HCT116 (cell line): ENCODE measurements at regions not wholly inside any gene's neighbourhood (a gene's known extent, or its start where the extent isn't known, plus 50 kb on each side); places are given as distances from the start of the nearest gene placed in this dataset.

ENCODE experiments used
- ATAC-seq: fragments of 200-7000 bp; cut with Tn5 transposase; 2 replicates; pipeline ENCODE4 v1.9.1; 2020; ENCODE audit warnings: mild to moderate bottlenecking, moderate library complexity
- BruUV-seq: library from RNA; stranded (reverse); fragments of 400-500 nt; replicated peaks from 2 replicates; lab custom pipeline; 2021; lab: Mats Ljungman, UMichigan
- CTCF ChIA-PET: fragments of 300-600 bp; sonication (Branson Sonifier 250); formaldehyde crosslinking; loops from one replicate; lab custom pipeline; 2021; ENCODE audit warnings: antibody characterized with exemption; lab: Charles Lee
- POLR2A ChIA-PET: fragments of 300-600, 350-600 bp; sonication (Branson Sonifier 250); formaldehyde crosslinking; loops from one replicate; lab custom pipeline; 2021; ENCODE audit warnings: antibody characterized with exemption; lab: Charles Lee
- RAD21 ChIA-PET, 2 experiments: fragments of 300-600 bp; sonication (Branson Sonifier 250); formaldehyde crosslinking; loops; one replicate each; lab custom pipeline; 2023; ENCODE audit warnings: low total read pairs in 2 of 2; ENCODE audit not compliant: uncharacterized antibody in 2 of 2, unreplicated experiment in 2 of 2, low non-redundant PET in 1 of 2; lab: Charles Lee
- DNase-seq: peaks from one replicate; pipeline ENCODE4 v3.0.0-alpha.2; 2010; ENCODE audit warnings: low read depth, low spot score
- H2AFZ ChIP-seq: fragments of 200-600 bp; shearing (Covaris generic), sonication (generic); 2 replicates; pipeline ENCODE4 v1.6.1; 2017; ENCODE audit warnings: low read depth, mixed run types, mixed read lengths, antibody characterized with exemption, low read length; ENCODE audit not compliant: poor library complexity, severe bottlenecking
- H3K27ac ChIP-seq: 2 replicates; pipeline ENCODE4 v1.5.1; 2012; ENCODE audit warnings: low read depth, low read length
- H3K27me3 ChIP-seq: fragments of 200-600 bp; sonication (generic); 2 replicates; pipeline ENCODE4 v1.6.1; 2016; ENCODE audit warnings: mixed run types, low read length, mixed read lengths; ENCODE audit not compliant: insufficient read depth
- H3K36me3 ChIP-seq, 2 experiments: fragments of 200-500 bp in 1 of 2; fragments of 200-600 bp in 1 of 2; sonication (Bioruptor generic) in 1 of 2; sonication (generic) in 1 of 2; 2 replicates each; pipeline versions ENCODE4 v1.5.1 to v1.6.1; 2014 to 2016; ENCODE audit warnings: low read length in 2 of 2, inconsistent platforms in 1 of 2, mixed read lengths in 1 of 2, mixed run types in 1 of 2; ENCODE audit not compliant: insufficient read depth in 2 of 2, control insufficient read depth in 1 of 2
- H3K4me1 ChIP-seq, 2 experiments: fragments of 200-600 bp in 1 of 2; sonication (generic) in 1 of 2; 2 replicates each; pipeline versions ENCODE4 v1.5.1 to v1.6.1; 2012 to 2017; ENCODE audit warnings: low read length in 2 of 2, inconsistent platforms in 1 of 2, mild to moderate bottlenecking in 1 of 2, mixed read lengths in 1 of 2, mixed run types in 1 of 2, moderate library complexity in 1 of 2; ENCODE audit not compliant: insufficient read depth in 2 of 2, control insufficient read depth in 1 of 2
- H3K4me2 ChIP-seq: fragments of 200-600 bp; sonication (generic); 2 replicates; pipeline ENCODE4 v1.6.1; 2017; ENCODE audit warnings: mixed run types, low read length, mixed read lengths
- H3K4me3 ChIP-seq, 2 experiments: fragments of 200-600 bp in 1 of 2; sonication (generic) in 1 of 2; replicated peaks in 1 of 2; 2 replicates each; pipeline ENCODE4 v1.5.1; 2011 to 2016; ENCODE audit warnings: low read length in 2 of 2, control low read depth in 1 of 2, low read depth in 1 of 2, mild to moderate bottlenecking in 1 of 2, mixed read lengths in 1 of 2, mixed run types in 1 of 2
- H3K79me2 ChIP-seq: fragments of 200-600 bp; sonication (generic); 2 replicates; pipeline ENCODE4 v1.6.1; 2017; ENCODE audit warnings: mild to moderate bottlenecking, mixed run types, low read length, moderate library complexity, mixed read lengths; ENCODE audit not compliant: insufficient read depth
- H3K9ac ChIP-seq: fragments of 200-600 bp; sonication (generic); 2 replicates; pipeline ENCODE4 v1.6.1; 2016; ENCODE audit warnings: low read length, mixed read lengths
- H3K9me2 ChIP-seq: fragments of 200-600 bp; sonication (generic), shearing (Covaris generic); 2 replicates; pipeline ENCODE4 v1.6.1; 2017; ENCODE audit warnings: mixed run types, mild to moderate bottlenecking, moderate library complexity; ENCODE audit not compliant: insufficient read depth
- H3K9me3 ChIP-seq, 2 experiments: fragments of 200-500 bp in 1 of 2; fragments of 200-600 bp in 1 of 2; sonication (Bioruptor generic) in 1 of 2; sonication (generic) in 1 of 2; 2 replicates each; pipeline ENCODE4 v1.6.1; 2014 to 2017; ENCODE audit warnings: low read length in 2 of 2, mixed read lengths in 2 of 2, inconsistent platforms in 1 of 2, low read depth in 1 of 2, mild to moderate bottlenecking in 1 of 2, mixed run types in 1 of 2, moderate library complexity in 1 of 2; ENCODE audit not compliant: control insufficient read depth in 1 of 2, insufficient read depth in 1 of 2
- H4K20me1 ChIP-seq: fragments of 200-600 bp; sonication (generic), shearing (Covaris generic); 2 replicates; pipeline ENCODE4 v1.6.1; 2017; ENCODE audit warnings: mixed run types, mild to moderate bottlenecking, moderate library complexity; ENCODE audit not compliant: insufficient read depth
- CBX3 ChIP-seq: IDR thresholded peaks from 2 replicates; pipeline ENCODE4 v1.6.1; 2012; ENCODE audit warnings: low read depth
- CEBPB ChIP-seq: IDR thresholded peaks from 2 replicates; pipeline ENCODE4 v1.6.1; 2012; ENCODE audit warnings: low read depth
- EGR1 ChIP-seq: IDR thresholded peaks from 2 replicates; pipeline ENCODE4 v1.6.1; 2012; ENCODE audit warnings: low read depth
- EZH2phosphoT487 ChIP-seq: fragments of 200-600 bp; IDR thresholded peaks from 2 replicates; pipeline ENCODE4 v1.6.1; 2018; ENCODE audit warnings: antibody characterized with exemption, borderline replicate concordance
- FOSL1 ChIP-seq: IDR thresholded peaks from 2 replicates; pipeline ENCODE4 v1.6.1; 2012; ENCODE audit warnings: low read depth
- JUND ChIP-seq: IDR thresholded peaks from 2 replicates; pipeline ENCODE4 v1.6.1; 2012
- POLR2A ChIP-seq: IDR thresholded peaks from 2 replicates; pipeline ENCODE4 v1.7.0; 2011; ENCODE audit warnings: borderline replicate concordance; ENCODE audit not compliant: insufficient read depth, insufficient read length; ENCODE audit errors: extremely low read depth
- POLR2AphosphoS5 ChIP-seq: IDR thresholded peaks from 2 replicates; pipeline ENCODE4 v1.6.1; 2011; ENCODE audit warnings: mild to moderate bottlenecking, low read depth, low read length, moderate library complexity
- RAD21 ChIP-seq: IDR thresholded peaks from 2 replicates; pipeline ENCODE4 v1.6.1; 2012; ENCODE audit warnings: low read depth, mild to moderate bottlenecking
- SIN3A ChIP-seq: IDR thresholded peaks from 2 replicates; pipeline ENCODE4 v1.6.1; 2012; ENCODE audit warnings: low read depth
- TCF7L2 ChIP-seq: IDR thresholded peaks from 2 replicates; pipeline ENCODE4 v1.7.0; 2011; ENCODE audit warnings: borderline replicate concordance, inconsistent platforms; ENCODE audit not compliant: insufficient read depth, insufficient read length; ENCODE audit errors: extremely low read depth
- YY1 ChIP-seq: IDR thresholded peaks from 2 replicates; pipeline ENCODE4 v1.6.1; 2011; ENCODE audit warnings: low read length, low read depth, moderate library complexity, mild to moderate bottlenecking; ENCODE audit not compliant: insufficient replicate concordance; ENCODE audit errors: extremely low read depth
- ZFX ChIP-seq: fragments of 450-650 bp; IDR thresholded peaks from 2 replicates; pipeline ENCODE4 v1.6.1; 2017
- intact Hi-C: fragments of 100-400 bp; cut with micrococcal nuclease; formaldehyde crosslinking; loops from 2 replicates; pipeline ENCODE4 v1.10.0; 2022
- TF ChIP-seq, protein P1 (sequence below): IDR thresholded peaks from 2 replicates; pipeline ENCODE4 v1.6.1; 2012; ENCODE audit warnings: low read depth
- TF ChIP-seq, protein P2 (sequence below): IDR thresholded peaks from 2 replicates; pipeline ENCODE4 v1.6.1; 2011; ENCODE audit warnings: mild to moderate bottlenecking, low read length, moderate library complexity; ENCODE audit not compliant: insufficient replicate concordance; ENCODE audit errors: extremely low read depth
- TF ChIP-seq, protein P3 (sequence below): IDR thresholded peaks from 2 replicates; pipeline ENCODE4 v1.6.1; 2012
- TF ChIP-seq, protein P4 (sequence below): IDR thresholded peaks from 2 replicates; pipeline ENCODE4 v1.6.1; 2012

DNA sequence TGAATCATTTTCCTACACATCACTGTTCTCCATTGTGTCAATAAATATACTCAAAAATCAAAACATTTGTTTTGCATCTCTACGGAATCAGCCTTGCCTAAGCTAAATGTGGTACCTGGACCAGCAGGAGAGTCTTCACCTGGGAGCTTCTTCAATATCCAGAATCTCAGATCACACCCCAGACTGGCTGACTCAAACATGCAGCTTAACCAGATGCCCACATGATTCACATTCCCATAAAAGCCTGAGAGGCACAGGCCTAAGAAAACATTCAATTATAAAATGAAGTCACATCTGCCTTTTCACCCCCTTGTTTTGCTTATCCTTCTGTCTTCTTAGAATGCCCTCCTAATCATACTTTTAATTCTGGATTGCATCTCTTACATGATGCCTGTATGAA lies 1045.5 kb upstream of the NXPH2 start:
- no peaks in the 10 kb centered on the region for H4K20me1 ChIP-seq
- H2AFZ ChIP-seq = no peak overlapping the region
- no peaks in the 10 kb centered on the region for H3K79me2 ChIP-seq
- H3K9ac ChIP-seq = no peak overlapping the region
- H3K36me3 ChIP-seq = no peaks in the 10 kb centered on the region
- ChIA-PET RAD21 (no interaction called here), POLR2A (no interaction called here), CTCF (no interaction called here)
- intact Hi-C loops = no loop called here
- ATAC-seq (no peak), DNase-seq (no peak)
- no peaks in the 10 kb centered on the region for H3K9me3 ChIP-seq
- no TSS peak for BruUV-seq
- H3K27me3 ChIP-seq = no peaks in the 10 kb centered on the region
- H3K4me2 ChIP-seq = no peak overlapping the region
- no peaks in the 10 kb centered on the region for H3K9me2 ChIP-seq
- TF ChIP-seq TCF7L2 (no peak), EGR1 (no peak), ZFX (no peak), SIN3A (no peak), YY1 (no peak), RAD21 (no peak), CEBPB (no peak), FOSL1 (no peak), POLR2AphosphoS5 (no peak), CBX3 (no peak), POLR2A (no peak), JUND (no peak), EZH2phosphoT487 (no peak)
- TF ChIP-seq, protein P1, sequence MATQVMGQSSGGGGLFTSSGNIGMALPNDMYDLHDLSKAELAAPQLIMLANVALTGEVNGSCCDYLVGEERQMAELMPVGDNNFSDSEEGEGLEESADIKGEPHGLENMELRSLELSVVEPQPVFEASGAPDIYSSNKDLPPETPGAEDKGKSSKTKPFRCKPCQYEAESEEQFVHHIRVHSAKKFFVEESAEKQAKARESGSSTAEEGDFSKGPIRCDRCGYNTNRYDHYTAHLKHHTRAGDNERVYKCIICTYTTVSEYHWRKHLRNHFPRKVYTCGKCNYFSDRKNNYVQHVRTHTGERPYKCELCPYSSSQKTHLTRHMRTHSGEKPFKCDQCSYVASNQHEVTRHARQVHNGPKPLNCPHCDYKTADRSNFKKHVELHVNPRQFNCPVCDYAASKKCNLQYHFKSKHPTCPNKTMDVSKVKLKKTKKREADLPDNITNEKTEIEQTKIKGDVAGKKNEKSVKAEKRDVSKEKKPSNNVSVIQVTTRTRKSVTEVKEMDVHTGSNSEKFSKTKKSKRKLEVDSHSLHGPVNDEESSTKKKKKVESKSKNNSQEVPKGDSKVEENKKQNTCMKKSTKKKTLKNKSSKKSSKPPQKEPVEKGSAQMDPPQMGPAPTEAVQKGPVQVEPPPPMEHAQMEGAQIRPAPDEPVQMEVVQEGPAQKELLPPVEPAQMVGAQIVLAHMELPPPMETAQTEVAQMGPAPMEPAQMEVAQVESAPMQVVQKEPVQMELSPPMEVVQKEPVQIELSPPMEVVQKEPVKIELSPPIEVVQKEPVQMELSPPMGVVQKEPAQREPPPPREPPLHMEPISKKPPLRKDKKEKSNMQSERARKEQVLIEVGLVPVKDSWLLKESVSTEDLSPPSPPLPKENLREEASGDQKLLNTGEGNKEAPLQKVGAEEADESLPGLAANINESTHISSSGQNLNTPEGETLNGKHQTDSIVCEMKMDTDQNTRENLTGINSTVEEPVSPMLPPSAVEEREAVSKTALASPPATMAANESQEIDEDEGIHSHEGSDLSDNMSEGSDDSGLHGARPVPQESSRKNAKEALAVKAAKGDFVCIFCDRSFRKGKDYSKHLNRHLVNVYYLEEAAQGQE = no peak
- TF ChIP-seq, protein P2, sequence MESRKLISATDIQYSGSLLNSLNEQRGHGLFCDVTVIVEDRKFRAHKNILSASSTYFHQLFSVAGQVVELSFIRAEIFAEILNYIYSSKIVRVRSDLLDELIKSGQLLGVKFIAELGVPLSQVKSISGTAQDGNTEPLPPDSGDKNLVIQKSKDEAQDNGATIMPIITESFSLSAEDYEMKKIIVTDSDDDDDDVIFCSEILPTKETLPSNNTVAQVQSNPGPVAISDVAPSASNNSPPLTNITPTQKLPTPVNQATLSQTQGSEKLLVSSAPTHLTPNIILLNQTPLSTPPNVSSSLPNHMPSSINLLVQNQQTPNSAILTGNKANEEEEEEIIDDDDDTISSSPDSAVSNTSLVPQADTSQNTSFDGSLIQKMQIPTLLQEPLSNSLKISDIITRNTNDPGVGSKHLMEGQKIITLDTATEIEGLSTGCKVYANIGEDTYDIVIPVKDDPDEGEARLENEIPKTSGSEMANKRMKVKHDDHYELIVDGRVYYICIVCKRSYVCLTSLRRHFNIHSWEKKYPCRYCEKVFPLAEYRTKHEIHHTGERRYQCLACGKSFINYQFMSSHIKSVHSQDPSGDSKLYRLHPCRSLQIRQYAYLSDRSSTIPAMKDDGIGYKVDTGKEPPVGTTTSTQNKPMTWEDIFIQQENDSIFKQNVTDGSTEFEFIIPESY = no peak
- TF ChIP-seq, protein P3, sequence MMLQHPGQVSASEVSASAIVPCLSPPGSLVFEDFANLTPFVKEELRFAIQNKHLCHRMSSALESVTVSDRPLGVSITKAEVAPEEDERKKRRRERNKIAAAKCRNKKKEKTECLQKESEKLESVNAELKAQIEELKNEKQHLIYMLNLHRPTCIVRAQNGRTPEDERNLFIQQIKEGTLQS = no peak
- TF ChIP-seq, protein P4, sequence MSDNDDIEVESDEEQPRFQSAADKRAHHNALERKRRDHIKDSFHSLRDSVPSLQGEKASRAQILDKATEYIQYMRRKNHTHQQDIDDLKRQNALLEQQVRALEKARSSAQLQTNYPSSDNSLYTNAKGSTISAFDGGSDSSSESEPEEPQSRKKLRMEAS = no peak
- no peaks in the 10 kb centered on the region for H3K4me1 ChIP-seq
- no peak overlapping the region for H3K27ac ChIP-seq
- no peak overlapping the region for H3K4me3 ChIP-seq
